ENCODE measurements at regions not wholly inside any gene's neighbourhood (a gene's known extent, or its start where the extent isn't known, plus 50 kb on each side); places are given as distances from the start of the nearest gene placed in this dataset.
A peak's percentile ranks its signal among the peaks of the same experiment; 100 is the strongest.
"Not testable (repeated sequence)": the region's sequence is repeated elsewhere in the genome, so short reads cannot be mapped to it uniquely, and the experiment has no call there.

DNA sequence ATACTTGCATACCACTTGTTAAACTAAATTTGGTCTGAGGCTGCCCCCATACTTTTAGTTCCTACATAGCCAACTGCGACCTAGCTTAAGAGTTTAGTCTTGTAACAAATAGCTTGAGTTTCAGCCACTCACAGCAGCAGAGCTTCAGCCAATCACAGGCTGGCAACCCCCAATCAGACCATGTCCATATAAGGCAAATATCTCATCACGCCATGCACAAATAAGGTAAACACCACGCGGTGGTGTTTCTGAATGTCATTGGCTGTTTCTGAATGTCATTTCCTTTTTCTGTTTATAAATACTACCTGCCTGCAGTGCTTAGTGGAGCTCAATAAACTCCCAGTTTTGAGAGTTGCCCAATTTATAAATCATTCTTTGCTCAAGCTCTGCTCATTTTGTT, 143.1 kb upstream of the MAD2L1 start:
- DNase-seq (ENCODE audit: low read depth in 3 of 3, low spot score in 1 of 3) = no peak

DNA sequence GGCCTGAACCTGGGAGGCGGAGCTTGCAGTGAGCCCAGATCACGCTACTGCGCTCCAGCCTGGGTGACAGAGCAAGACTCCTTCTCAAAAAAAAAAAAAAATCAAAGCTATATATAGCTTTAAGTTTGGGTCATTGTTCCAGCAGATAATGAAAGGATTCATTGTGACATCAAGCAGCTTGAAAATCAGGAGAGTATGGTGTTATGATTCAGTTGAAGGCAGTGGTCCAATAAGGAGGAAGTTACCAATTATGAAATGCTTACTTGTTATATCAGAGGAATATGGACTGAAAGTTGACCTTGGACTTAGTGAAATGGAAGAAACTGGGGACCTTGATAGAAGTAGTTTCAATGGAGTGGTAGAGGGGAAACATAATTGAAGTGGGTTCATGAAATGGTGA, 140.4 kb upstream of the MAD2L1 start:
- DNase-seq (ENCODE audit: low read depth in 3 of 3, low spot score in 1 of 3) = no peak

- no peak for DNase-seq (ENCODE audit: low read depth in 3 of 3, low spot score in 1 of 3)
Measured at GRCh38 chr4:120202222-120202621, 135.6 kb upstream of the MAD2L1 start.

DNA sequence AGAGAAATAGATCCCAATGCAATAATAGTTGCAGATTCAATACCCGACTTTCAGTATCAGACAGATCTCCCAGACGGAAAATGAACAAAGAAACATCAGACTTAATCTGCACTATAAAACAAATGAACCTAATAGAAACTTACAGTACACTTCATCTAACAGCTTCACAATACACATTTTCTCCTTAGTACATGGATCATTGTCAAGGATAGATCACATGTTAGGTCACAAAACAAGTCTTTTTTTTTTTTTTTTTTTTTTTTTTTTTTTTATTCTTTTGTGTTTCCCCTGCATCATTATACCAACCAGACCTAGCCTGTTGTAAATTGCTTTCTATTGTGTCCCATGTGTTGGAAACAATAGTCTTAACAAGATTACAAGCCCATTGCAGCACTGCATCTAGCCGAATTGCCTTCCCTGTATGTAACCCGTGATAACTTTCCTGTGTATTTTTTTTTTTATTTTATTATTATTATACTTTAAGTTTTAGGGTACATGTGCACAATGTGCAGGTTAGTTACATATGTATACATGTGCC, 134.0 kb upstream of the MAD2L1 start:
- DNase-seq (ENCODE audit: low read depth in 3 of 3, low spot score in 1 of 3) = not testable (repeated sequence)

- no peak for DNase-seq (ENCODE audit: low read depth in 3 of 3, low spot score in 1 of 3)
Measured at GRCh38 chr4:120198411-120198810, 131.8 kb upstream of the MAD2L1 start.

DNA sequence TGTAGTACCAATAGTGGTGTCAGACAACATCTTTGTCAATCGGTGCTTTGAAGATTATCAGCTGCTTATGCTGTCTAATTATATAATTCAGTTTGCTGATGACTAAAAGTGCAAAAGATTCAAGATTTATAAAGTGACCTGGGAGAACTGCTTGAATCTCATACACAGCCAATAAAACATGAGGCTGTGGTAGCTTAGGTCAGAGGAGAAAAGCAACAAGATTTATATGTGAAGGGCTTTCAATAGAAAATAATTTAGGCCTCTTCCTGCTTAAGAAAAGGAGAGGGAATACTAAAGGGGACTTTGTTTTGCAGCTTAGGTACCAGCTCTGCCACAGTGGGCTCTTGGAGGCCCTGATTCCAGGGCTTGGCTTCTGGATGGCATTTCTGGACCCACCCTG, 111.0 kb upstream of the MAD2L1 start:
- DNase-seq (ENCODE audit: low read depth in 3 of 3, low spot score in 1 of 3) = no peak

GRCh38 chr4:120175272-120175671, 108.6 kb upstream of the MAD2L1 start:
- DNase-seq (ENCODE audit: low read depth in 3 of 3, low spot score in 1 of 3) = no peak

GRCh38 chr4:120163895-120164294, 97.2 kb upstream of the MAD2L1 start:
- DNase-seq (ENCODE audit: low read depth in 3 of 3, low spot score in 1 of 3) = no peak

- no peak for DNase-seq (ENCODE audit: low read depth in 3 of 3, low spot score in 1 of 3)
Measured at GRCh38 chr4:120158841-120159463, 92.3 kb upstream of the MAD2L1 start.

- no peak for DNase-seq (ENCODE audit: low read depth in 3 of 3, low spot score in 1 of 3)
Measured at GRCh38 chr4:120158046-120158445, 91.4 kb upstream of the MAD2L1 start.

DNA sequence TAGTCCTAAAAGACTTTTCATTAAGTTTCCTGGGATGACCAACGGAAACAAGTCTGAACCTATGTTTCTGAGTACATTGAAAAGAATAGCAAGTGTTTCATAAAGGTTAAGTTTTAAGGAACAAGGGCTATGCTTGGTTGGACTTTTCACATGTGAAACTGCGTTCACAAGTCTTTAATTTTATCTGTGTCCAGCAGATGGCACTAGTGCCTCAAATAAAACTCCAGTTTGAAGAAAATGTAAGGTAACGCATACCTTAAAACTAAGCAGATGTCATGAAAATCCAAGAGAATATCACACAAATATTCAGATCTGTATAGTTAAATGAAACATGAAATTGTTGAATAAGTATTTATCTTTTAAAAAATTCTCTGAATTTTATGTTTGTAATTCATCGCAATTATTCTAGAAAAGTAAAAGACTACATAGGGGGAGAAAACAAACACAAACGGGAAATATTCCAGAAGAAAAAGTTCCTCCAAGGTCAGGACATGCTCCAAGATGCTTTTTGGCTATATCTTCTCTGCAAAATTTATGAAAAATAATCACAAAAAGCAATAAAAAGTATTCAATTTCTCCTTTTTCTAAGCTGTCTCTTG, 89.6 kb upstream of the MAD2L1 start:
- peak in 1 of 3 donors; percentile 1 for DNase-seq (ENCODE audit: low read depth in 3 of 3, low spot score in 1 of 3)

DNA sequence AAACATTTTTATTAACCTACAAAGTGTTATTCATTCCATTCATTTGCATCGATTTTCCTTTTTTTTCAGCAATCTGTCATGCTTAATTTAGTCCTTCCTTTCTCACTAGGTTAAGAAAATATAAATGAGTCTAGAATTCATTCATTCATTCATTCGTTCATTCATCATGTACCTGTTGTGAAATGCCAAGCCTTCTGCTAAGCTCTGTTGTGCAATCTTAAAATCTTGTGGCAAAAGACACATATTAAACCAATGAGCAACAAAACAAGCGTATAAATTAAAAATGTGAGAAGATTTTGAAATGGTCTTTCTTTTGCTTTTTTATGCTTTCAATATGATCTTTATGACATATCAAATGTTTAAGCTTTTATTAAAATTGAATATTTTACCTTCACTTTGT, 88.6 kb upstream of the MAD2L1 start:
- no peak for DNase-seq (ENCODE audit: low read depth in 3 of 3, low spot score in 1 of 3)

GRCh38 chr4:120144634-120145033, 78.0 kb upstream of the MAD2L1 start:
- DNase-seq (ENCODE audit: low read depth in 3 of 3, low spot score in 1 of 3) = no peak

DNA sequence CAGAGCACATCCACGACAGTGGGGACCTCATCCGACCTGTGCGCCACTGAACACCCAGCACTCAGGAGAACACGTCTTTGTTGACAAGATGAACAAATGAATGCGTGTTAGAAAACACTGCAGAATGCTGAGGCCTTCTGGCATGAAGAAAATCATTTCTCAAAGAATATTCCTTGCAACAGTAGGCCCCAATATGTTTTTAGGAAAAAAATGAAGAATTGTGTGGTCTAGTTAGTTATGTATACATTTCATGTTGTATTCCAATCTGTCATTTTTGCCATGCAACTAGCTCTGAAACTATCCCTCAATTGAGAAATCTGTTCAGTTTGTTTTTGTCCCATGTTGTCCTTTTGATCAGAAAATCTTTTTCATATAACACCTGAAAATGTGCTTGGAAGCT, 77.4 kb upstream of the MAD2L1 start:
- no peak for DNase-seq (ENCODE audit: low read depth in 3 of 3, low spot score in 1 of 3)

GRCh38 chr4:120139392-120139791, 72.7 kb upstream of the MAD2L1 start:
- DNase-seq (ENCODE audit: low read depth in 3 of 3, low spot score in 1 of 3) = no peak

GRCh38 chr4:120132935-120133334, 66.3 kb upstream of the MAD2L1 start:
- no peak for DNase-seq (ENCODE audit: low read depth in 3 of 3, low spot score in 1 of 3)

DNA sequence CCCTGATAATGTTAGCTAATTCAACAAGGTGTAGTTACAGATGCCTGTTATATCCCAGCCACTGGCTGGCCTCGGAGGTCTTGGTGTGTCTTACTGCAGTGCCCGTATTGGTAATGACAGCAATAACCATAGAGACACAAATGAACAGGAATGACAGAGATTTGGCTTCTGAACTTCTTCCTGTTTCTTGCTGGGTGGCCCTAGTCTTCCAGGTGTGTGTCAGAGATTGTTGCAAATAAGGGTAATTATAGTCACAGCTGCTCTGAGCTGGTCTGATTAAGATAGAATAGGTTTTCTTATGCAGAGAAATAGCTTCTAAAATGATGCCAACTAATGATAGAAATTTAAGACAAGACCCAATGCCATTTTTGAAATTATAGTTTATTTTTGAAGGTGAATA, 64.1 kb upstream of the MAD2L1 start:
- DNase-seq (ENCODE audit: low read depth in 3 of 3, low spot score in 1 of 3) = no peak
